ENCODE measurements at regions not wholly inside any gene's neighbourhood (a gene's known extent, or its start where the extent isn't known, plus 50 kb on each side); places are given as distances from the start of the nearest gene placed in this dataset.

GRCh38 chr5:68037546-68037945 is 178.0 kb upstream of the PIK3R1 start:
- H3K36me3 ChIP-seq (ENCODE audit: insufficient read depth, low read length): no peaks in the 10 kb centered on the region
- no peak overlapping the region for H3K4me3 Mint-ChIP-seq (ENCODE audit: unreplicated experiment)
- H3K4me1 ChIP-seq (ENCODE audit: insufficient read depth, low read length): no peaks in the 10 kb centered on the region
- TF ChIP-seq EZH2 (IDR thresholded peaks at IDR 0.05; ENCODE audit: insufficient read depth, low read length) (no peak), CTCF (IDR thresholded peaks at IDR 0.05; ENCODE audit: insufficient read depth, low read depth, low read length) (no peak)
- FAIRE-seq: no peak
- no peaks in the 10 kb centered on the region for H4K20me1 ChIP-seq (ENCODE audit: insufficient read depth, low read length)
- no peak overlapping the region for H3K4me3 ChIP-seq (ENCODE audit: insufficient read depth, low read depth, low read length)
- no peak overlapping the region for H3K9ac ChIP-seq (ENCODE audit: low read length)
- no peaks in the 10 kb centered on the region for H3K9me3 ChIP-seq (ENCODE audit: insufficient read depth, low read depth, low read length)
- H3K27me3 Mint-ChIP-seq (ENCODE audit: low read depth, unreplicated experiment): peaks cover 3% of the 10 kb centered on the region
- H3K4me2 ChIP-seq (ENCODE audit: low read length): no peak overlapping the region
- no peak overlapping the region for H3K27ac ChIP-seq (ENCODE audit: low read depth, low read length)
- H3K79me2 ChIP-seq (ENCODE audit: insufficient read depth, low read length): no peaks in the 10 kb centered on the region
- no peaks in the 10 kb centered on the region for H3K36me3 Mint-ChIP-seq (ENCODE audit: low read depth, unreplicated experiment)
- H3K27me3 ChIP-seq (ENCODE audit: insufficient read depth, low read length): no peaks in the 10 kb centered on the region
- H2AFZ ChIP-seq (ENCODE audit: low read depth, low read length): no peak overlapping the region
- no peak for DNase-seq (ENCODE audit: low read depth)
- no peak overlapping the region for H3K27ac Mint-ChIP-seq (ENCODE audit: unreplicated experiment)
- no peaks in the 10 kb centered on the region for H3K9me3 Mint-ChIP-seq (ENCODE audit: unreplicated experiment)
- peaks cover 14% of the 10 kb centered on the region for H3K4me1 Mint-ChIP-seq (ENCODE audit: low read depth, unreplicated experiment)

GRCh38 chr5:68033961-68034571 is 181.5 kb upstream of the PIK3R1 start:
- peaks cover 14% of the 10 kb centered on the region for H3K4me1 Mint-ChIP-seq (ENCODE audit: low read depth, unreplicated experiment)
- Histone ChIP-seq H3K36me3 (ENCODE audit: insufficient read depth, low read length) (no peaks in the 10 kb centered on the region), H2AFZ (ENCODE audit: low read depth, low read length) (no peak overlapping the region), H3K4me3 (ENCODE audit: insufficient read depth, low read depth, low read length) (no peak overlapping the region), H3K4me2 (ENCODE audit: low read length) (no peak overlapping the region), H3K4me1 (ENCODE audit: insufficient read depth, low read length) (no peaks in the 10 kb centered on the region), H4K20me1 (ENCODE audit: insufficient read depth, low read length) (no peaks in the 10 kb centered on the region), H3K27me3 (ENCODE audit: insufficient read depth, low read length) (no peaks in the 10 kb centered on the region), H3K9me3 (ENCODE audit: insufficient read depth, low read depth, low read length) (no peaks in the 10 kb centered on the region), H3K9ac (ENCODE audit: low read length) (no peak overlapping the region), H3K27ac (ENCODE audit: low read depth, low read length) (no peak overlapping the region), H3K79me2 (ENCODE audit: insufficient read depth, low read length) (no peaks in the 10 kb centered on the region)
- no peak overlapping the region for H3K27ac Mint-ChIP-seq (ENCODE audit: unreplicated experiment)
- DNase-seq (ENCODE audit: low read depth): peak; percentile 75
- H3K27me3 Mint-ChIP-seq (ENCODE audit: low read depth, unreplicated experiment): no peaks in the 10 kb centered on the region
- TF ChIP-seq CTCF (IDR thresholded peaks at IDR 0.05; ENCODE audit: insufficient read depth, low read depth, low read length) (no peak), EZH2 (IDR thresholded peaks at IDR 0.05; ENCODE audit: insufficient read depth, low read length) (no peak)
- H3K9me3 Mint-ChIP-seq (ENCODE audit: unreplicated experiment): no peaks in the 10 kb centered on the region
- no peaks in the 10 kb centered on the region for H3K36me3 Mint-ChIP-seq (ENCODE audit: low read depth, unreplicated experiment)
- H3K4me3 Mint-ChIP-seq (ENCODE audit: unreplicated experiment): no peak overlapping the region
- no peak for FAIRE-seq

- Mint-ChIP-seq H3K36me3 (ENCODE audit: low read depth, unreplicated experiment) (no peaks in the 10 kb centered on the region), H3K27ac (ENCODE audit: unreplicated experiment) (peak overlapping the region; percentile 12), H3K4me3 (ENCODE audit: unreplicated experiment) (no peak overlapping the region), H3K4me1 (ENCODE audit: low read depth, unreplicated experiment) (peaks cover 14% of the 10 kb centered on the region), H3K9me3 (ENCODE audit: unreplicated experiment) (no peaks in the 10 kb centered on the region), H3K27me3 (ENCODE audit: low read depth, unreplicated experiment) (no peaks in the 10 kb centered on the region)
- FAIRE-seq (no peak), DNase-seq (ENCODE audit: low read depth) (no peak)
- H3K9me3 ChIP-seq (ENCODE audit: insufficient read depth, low read depth, low read length): no peaks in the 10 kb centered on the region
- no peaks in the 10 kb centered on the region for H4K20me1 ChIP-seq (ENCODE audit: insufficient read depth, low read length)
- H3K4me1 ChIP-seq (ENCODE audit: insufficient read depth, low read length): peaks cover 2% of the 10 kb centered on the region
- H3K9ac ChIP-seq (ENCODE audit: low read length): no peak overlapping the region
- no peak overlapping the region for H3K4me3 ChIP-seq (ENCODE audit: insufficient read depth, low read depth, low read length)
- TF ChIP-seq EZH2 (IDR thresholded peaks at IDR 0.05; ENCODE audit: insufficient read depth, low read length) (no peak), CTCF (IDR thresholded peaks at IDR 0.05; ENCODE audit: insufficient read depth, low read depth, low read length) (no peak)
- no peak overlapping the region for H3K4me2 ChIP-seq (ENCODE audit: low read length)
- H3K79me2 ChIP-seq (ENCODE audit: insufficient read depth, low read length): no peaks in the 10 kb centered on the region
- no peaks in the 10 kb centered on the region for H3K36me3 ChIP-seq (ENCODE audit: insufficient read depth, low read length)
- no peaks in the 10 kb centered on the region for H3K27me3 ChIP-seq (ENCODE audit: insufficient read depth, low read length)
- no peak overlapping the region for H3K27ac ChIP-seq (ENCODE audit: low read depth, low read length)
- H2AFZ ChIP-seq (ENCODE audit: low read depth, low read length): no peak overlapping the region
Measured at GRCh38 chr5:68033029-68033428, 182.5 kb upstream of the PIK3R1 start.

Data from astrocyte (in vitro differentiated cells and primary cell).